Left ventricle myocardium inferior (tissue), 1 donor: ENCODE measurements at regions not wholly inside any gene's neighbourhood (a gene's known extent, or its start where the extent isn't known, plus 50 kb on each side); places are given as distances from the start of the nearest gene placed in this dataset.

Source experiments
- DNase-seq: peaks from one replicate; pipeline ENCODE4 v3.0.0-alpha.2; 2020
- H3K27ac ChIP-seq: fragments of 200-600 bp; replicated peaks from 2 replicates; pipeline ENCODE4 v1.8.0; 2021
- H3K27me3 ChIP-seq: fragments of 200-600 bp; 2 replicates; pipeline ENCODE4 v1.8.0; 2021; ENCODE audit warnings: low read depth
- H3K36me3 ChIP-seq: fragments of 200-600 bp; 2 replicates; pipeline ENCODE4 v1.8.0; 2021
- H3K4me1 ChIP-seq: fragments of 200-600 bp; 2 replicates; pipeline ENCODE4 v1.8.0; 2021
- H3K4me3 ChIP-seq: fragments of 200-600 bp; 2 replicates; pipeline ENCODE4 v1.8.0; 2021; ENCODE audit warnings: mild to moderate bottlenecking, moderate library complexity
- H3K9me3 ChIP-seq: fragments of 200-600 bp; replicated peaks from 2 replicates; pipeline ENCODE4 v1.8.0; 2021
- CTCF ChIP-seq: fragments of 200-600 bp; IDR thresholded peaks from 2 replicates; pipeline ENCODE4 v1.8.0; 2021; ENCODE audit warnings: antibody characterized with exemption, mild to moderate bottlenecking, borderline replicate concordance
- intact Hi-C: fragments of 100-400 bp; cut with micrococcal nuclease; formaldehyde crosslinking; loops from one replicate; pipeline ENCODE4 v1.11.0; 2022
- donor health status: DM: no; HTN: yes; CAD: no; lungs with severe emphysema.

GRCh38 chr13:80177327-80177726 lies 163.6 kb downstream of the SPRY2 start:
- Histone ChIP-seq H3K4me1 (no peaks in the 10 kb centered on the region), H3K36me3 (no peaks in the 10 kb centered on the region), H3K4me3 (no peak overlapping the region), H3K9me3 (no peaks in the 10 kb centered on the region), H3K27ac (no peak overlapping the region), H3K27me3 (no peaks in the 10 kb centered on the region)
- no peak for TF ChIP-seq CTCF
- DNase-seq: no peak
- intact Hi-C loops: no loop called here

- H3K27me3 ChIP-seq: no peaks in the 10 kb centered on the region
- H3K36me3 ChIP-seq: no peaks in the 10 kb centered on the region
- no peaks in the 10 kb centered on the region for H3K4me1 ChIP-seq
- no peaks in the 10 kb centered on the region for H3K9me3 ChIP-seq
- intact Hi-C loops: no loop called here
- TF ChIP-seq CTCF: no peak
- DNase-seq: no peak
- no peak overlapping the region for H3K4me3 ChIP-seq
- H3K27ac ChIP-seq: no peak overlapping the region
Observed at GRCh38 chr13:80173224-80173623, 167.7 kb downstream of the SPRY2 start.

- H3K27ac ChIP-seq: no peak overlapping the region
- no peaks in the 10 kb centered on the region for H3K36me3 ChIP-seq
- H3K27me3 ChIP-seq: no peaks in the 10 kb centered on the region
- H3K9me3 ChIP-seq: no peaks in the 10 kb centered on the region
- no peaks in the 10 kb centered on the region for H3K4me1 ChIP-seq
- intact Hi-C loops: no loop called here
- no peak for TF ChIP-seq CTCF
- DNase-seq: no peak
- H3K4me3 ChIP-seq: no peak overlapping the region
Observed at GRCh38 chr13:80171096-80171495, 169.8 kb downstream of the SPRY2 start.

GRCh38 chr13:80168089-80168850 lies 172.7 kb downstream of the SPRY2 start:
- Histone ChIP-seq H3K36me3 (no peaks in the 10 kb centered on the region), H3K4me3 (no peak overlapping the region), H3K9me3 (no peaks in the 10 kb centered on the region), H3K27ac (no peak overlapping the region), H3K27me3 (no peaks in the 10 kb centered on the region), H3K4me1 (no peaks in the 10 kb centered on the region)
- TF ChIP-seq CTCF: no peak
- intact Hi-C loops: no loop called here
- DNase-seq: no peak

GRCh38 chr13:80166352-80166751 lies 174.6 kb downstream of the SPRY2 start:
- Histone ChIP-seq H3K4me1 (no peaks in the 10 kb centered on the region), H3K36me3 (no peaks in the 10 kb centered on the region)

More at GRCh38 chr13:80166352-80166751, 174.6 kb downstream of the SPRY2 start:
- no peak overlapping the region for H3K27ac ChIP-seq
- H3K4me3 ChIP-seq: no peak overlapping the region
- no peaks in the 10 kb centered on the region for H3K27me3 ChIP-seq
- DNase-seq: no peak
- intact Hi-C loops: no loop called here
- no peaks in the 10 kb centered on the region for H3K9me3 ChIP-seq
- no peak for TF ChIP-seq CTCF
